GM19467 (cell line): ENCODE measurements at regions not wholly inside any gene's neighbourhood (a gene's known extent, or its start where the extent isn't known, plus 50 kb on each side); places are given as distances from the start of the nearest gene placed in this dataset.
A peak's percentile ranks its signal among the peaks of the same experiment; 100 is the strongest.
"Not testable (repeated sequence)": the region's sequence is repeated elsewhere in the genome, so short reads cannot be mapped to it uniquely, and the experiment has no call there.

Source experiments
- ATAC-seq: cut with Tn5 transposase; IDR thresholded peaks from one replicate; pipeline ENCODE4 v1.9.1; 2021; ENCODE audit warnings: mild to moderate bottlenecking, moderate library complexity; ENCODE audit not compliant: unreplicated experiment

DNA sequence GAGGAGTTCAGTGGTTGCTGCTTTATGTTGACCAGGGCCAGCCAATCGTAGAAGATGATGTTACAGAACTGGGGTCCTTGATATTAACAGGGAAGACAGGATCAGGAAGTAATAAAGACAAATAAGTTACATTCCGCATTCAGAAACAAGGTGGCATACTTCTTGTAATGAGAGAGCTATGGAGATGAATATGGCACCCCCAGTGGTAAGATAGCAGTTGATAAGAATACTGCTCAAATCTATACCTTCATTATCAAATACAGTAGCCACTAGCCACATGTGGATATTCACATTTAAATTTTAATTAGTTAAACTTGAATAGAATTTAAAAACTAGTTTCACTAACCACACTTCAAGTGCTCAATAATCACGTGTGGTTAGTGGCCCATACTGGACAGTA lies 290.4 kb upstream of the RBMS1 start:
- ATAC-seq = no peak

DNA sequence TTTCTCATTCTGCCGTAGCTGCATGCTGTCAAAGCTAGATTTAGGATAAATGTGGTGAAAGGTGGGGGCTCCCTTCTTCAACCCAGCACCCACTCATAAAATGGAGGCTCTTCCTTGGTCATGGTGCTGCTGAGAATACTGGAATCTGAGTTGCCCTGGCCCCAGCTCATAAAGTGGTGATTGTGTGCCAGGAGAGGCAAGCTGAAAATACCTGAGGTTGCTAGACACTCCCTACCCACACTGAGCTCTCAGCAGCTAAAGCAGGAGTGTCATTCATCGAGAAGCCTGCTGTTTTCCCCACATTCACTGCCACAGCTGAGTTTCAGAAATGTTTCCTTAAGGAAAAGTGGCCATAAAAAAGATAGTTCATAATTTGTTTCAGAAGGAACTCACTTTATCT lies 297.1 kb upstream of the RBMS1 start:
- ATAC-seq = no peak

DNA sequence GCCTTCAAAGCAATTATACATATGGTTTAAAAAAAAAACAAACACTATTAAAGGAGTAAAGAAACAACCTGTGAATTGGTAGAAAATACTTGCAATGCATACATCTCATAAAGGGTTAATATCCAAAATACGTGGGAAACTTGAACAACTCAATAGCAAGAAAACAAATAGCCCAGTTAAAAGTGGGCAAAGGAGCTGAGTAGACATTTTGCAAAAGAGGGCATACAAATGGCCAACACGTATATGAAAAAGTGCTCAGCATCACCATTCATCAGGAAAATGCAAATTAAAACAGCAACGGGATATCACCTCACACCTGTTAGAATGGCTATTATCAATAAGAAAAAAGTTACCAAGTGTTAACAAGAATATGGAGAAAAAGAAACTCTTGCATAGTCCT lies 298.3 kb upstream of the RBMS1 start:
- ATAC-seq = no peak

DNA sequence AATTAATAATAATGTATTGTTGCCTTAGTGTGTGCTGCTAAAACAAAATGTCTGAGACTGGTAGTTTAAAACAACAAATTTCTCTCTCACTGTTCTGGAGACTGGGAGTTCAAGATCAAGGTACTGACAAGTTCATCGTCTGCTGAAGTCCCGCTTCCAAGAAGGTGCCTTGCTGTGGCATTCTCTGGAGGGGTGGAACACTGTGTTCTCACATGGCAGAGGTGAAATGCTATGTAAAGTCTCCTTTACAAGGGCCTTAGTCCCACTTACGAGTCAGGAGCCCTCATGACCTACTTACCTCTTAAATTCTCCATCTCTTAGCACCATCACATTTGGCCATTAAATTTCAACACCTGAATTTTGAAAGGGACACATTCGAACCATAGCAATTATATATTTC lies 299.2 kb upstream of the RBMS1 start:
- no peak for ATAC-seq

DNA sequence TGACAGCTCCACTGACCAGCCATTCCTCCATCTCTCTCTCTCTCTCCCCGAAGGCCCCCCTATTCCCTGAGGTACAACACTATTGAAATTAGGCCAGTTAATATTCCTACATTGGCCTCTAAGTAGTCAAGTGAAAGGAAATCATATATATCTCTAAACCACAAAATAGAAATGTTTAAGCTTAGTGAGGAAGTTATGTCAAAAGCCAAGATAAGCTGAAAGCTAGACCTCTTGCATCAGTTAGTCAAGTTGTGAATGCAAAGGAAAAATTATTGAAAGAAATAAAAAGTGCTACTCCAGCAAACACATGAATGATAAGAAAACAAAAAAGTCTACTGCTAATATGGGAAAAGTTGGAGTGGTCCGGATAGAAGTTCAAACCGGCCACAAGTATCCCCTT lies 301.3 kb upstream of the RBMS1 start:
- ATAC-seq = no peak

DNA sequence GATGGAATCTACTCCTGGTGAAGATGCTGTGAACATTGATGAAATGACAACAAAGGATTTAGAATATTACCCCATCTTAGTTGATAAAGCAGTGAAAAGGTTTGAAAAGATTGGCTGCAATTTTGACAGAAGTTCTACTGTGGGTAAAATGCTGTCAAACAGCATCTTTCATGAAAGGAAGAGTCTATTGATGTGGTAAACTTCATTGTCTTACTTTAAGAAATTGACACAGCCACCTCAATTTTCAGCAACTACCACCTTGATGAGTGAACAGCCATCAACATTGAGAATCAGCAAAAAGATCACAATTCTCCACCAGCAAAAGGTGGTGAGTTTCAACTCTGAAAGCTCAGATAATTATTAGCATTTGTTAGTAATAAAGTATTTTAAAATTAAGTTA lies 310.3 kb upstream of the RBMS1 start:
- no peak for ATAC-seq

DNA sequence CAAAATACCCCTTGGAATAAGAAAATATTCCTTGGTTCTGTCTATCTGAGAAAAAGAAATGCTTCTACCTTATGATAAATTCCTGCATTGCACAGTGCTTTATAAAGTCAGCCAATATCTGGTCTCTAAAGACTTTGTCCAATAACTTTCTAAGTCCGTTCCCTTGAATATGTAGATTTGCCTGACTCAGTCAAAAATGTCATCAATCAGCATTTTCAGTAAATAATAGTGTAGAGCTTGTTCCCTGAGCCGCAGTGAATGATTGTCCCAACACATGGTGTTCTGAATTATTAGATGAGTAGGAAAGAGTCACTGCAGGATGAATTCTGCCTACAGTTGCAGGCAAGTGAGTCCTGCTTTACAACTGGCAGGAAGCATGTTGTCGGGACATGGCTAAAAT lies 316.8 kb upstream of the RBMS1 start:
- ATAC-seq = no peak

DNA sequence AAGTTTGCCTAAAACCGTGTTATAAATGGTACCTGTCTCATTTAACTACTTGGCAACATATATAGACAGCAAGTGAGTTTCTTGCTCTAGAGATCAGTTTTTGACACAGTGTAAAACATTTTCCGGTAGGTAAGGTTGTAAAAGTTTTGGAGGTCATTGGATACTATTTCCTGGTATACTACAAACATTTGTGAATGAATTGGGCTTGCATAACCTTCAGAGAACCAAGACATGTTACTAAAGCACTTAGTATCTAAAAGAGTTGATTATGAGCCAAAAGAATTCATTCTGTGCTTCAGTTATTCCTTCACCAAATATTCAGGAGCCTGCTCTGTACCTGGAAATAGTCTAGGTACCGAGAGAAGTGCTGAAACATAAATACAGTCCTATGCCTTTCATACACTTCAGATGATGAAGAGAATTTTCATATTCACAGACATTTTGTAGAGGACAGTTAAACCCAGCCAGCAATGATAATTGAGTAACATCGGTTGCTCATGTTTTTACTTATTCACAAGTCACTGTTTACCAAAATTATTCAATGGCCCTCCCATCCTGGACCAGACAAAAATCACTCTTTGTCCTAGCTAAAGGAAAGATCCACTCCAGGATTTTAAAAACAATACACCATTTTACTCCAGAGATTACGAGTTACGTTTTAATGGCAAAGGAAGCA lies 319.4 kb upstream of the RBMS1 start:
- ATAC-seq = no peak

DNA sequence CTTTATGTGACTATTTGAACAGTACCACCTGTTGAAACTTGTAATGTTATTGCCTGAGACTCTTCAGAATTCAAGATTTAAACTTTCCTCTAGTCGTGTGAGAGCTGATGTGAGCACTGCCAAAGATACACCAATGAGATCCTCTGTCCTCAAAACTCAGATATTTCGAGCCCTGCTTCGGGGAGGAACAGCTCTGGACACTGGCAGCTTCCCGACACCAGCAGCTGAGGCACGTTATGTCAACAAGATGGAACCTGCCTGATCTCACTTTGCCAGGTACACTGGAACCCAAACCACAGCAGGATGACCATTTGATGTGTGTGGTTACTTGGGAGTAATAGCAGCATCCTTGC lies 319.9 kb upstream of the RBMS1 start:
- no peak for ATAC-seq

DNA sequence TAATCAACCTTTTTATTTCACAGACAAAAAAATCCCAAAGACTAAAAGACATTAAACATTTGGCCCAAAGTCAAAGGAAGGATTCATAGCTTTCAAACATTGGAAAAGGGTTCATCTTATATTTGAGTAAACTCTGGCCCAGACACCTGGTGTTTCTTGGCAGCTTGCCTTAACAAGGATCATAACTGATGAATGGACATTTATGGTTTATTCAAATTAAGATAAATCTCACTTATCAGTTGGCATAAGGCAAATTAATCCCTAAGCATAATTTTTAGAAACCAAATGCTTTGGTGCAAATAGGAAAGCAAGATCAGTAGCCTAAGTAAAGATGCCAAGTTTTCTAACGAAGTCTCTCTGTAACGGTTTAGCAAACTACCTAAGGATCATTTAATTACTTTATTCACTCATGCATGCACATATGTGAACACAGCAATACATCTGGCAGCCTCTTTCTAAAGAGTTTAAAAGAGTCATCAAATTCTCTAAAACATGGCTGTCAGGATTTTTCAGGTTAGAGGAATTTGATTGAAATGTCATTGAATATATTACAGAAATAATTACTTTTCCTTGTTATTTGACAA lies 323.4 kb upstream of the RBMS1 start:
- no peak for ATAC-seq

DNA sequence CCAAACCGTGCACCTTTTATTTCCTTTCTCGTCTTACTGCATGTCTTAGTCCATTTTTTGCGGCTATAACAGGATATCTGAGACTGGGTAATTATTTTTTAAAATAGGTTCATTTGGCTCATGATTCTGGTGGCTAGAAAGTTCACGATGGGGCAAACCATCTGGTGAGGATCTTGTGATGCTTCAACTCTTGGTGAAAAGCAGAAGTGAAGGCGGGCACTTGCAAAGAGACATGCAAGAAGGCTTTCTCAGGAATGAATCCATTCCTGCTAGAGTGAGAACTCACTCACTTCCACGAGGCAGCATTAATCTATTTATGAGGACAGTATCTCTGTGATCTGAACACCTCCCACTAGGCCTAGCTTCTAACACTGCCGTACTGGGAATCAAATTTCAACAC lies 327.1 kb upstream of the RBMS1 start:
- no peak for ATAC-seq

DNA sequence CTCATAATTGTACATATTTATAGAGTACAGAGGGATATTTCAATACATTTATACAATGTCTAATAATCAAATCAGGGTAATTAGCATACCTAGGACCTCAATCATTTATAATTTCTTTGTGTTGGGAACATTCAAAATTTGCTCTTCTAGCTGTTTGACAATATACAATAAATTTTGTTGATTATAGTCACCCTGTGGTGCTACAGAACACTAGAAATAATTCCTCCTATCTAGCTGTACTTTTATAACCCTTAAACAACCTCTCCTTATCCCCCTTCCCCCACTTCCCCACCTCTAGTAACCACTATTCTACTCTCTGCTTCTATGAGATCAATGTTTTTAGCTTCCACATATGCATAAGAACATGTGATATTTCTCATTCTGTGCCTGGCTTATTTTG lies 328.4 kb upstream of the RBMS1 start:
- no peak for ATAC-seq

DNA sequence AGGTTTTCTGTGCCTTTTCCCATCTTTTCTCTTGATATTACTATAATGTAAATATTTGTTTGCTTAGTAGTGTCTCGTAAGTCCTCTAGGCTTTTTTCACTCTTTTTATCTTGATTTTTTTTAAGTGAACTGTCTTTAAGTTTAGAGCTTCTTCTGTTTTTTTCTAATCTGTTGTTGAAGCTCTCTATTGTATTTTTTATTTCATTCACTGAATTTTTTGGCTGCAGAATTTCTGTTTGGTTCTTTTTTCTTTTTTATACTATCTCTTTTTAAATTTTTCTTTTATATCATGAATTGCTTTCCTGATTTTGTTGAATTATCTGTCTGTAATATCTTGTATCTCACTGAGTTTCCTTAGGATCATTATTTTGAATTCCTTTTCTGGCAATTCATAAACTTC lies 331.8 kb upstream of the RBMS1 start:
- no peak for ATAC-seq

DNA sequence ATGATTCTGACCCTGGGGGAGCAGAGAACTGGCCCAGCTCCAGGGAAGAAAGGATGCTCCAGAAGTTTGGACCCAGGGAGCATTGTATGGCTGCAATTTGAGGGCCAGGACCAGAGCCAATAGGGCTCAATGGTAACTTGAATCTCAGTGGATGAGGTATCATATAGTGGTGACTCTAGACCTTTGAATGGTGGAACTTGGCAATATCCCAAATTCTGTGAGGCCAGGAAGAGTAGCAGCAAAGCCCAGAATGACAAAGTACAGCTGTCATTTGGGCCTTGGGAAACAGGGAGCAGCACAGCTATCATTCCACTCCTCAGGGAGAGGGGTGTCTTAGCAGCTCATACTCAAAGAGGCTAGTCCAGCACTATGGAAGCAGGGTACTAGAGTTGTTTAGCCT lies 332.9 kb upstream of the RBMS1 start:
- no peak for ATAC-seq

DNA sequence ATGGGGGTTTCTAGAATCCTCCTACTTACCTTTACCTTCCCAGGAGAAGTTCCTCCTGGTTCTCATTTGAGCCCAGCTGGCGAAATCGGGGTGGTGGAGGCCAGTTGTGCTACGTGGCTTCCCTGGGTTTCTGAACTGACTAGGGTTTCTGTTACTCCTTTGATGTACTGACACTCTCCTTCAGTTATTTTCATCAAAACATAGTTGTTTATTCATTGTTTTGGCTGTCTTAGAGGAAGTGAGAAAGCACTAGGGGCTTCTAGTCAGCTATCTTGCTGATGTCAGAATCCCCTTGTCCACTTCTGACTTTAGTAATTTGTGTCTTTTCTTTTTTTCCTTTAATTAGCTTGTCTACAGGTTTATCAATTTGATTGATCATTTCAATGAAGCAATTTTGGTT lies 332.2 kb upstream of the TANK start:
- no peak for ATAC-seq

DNA sequence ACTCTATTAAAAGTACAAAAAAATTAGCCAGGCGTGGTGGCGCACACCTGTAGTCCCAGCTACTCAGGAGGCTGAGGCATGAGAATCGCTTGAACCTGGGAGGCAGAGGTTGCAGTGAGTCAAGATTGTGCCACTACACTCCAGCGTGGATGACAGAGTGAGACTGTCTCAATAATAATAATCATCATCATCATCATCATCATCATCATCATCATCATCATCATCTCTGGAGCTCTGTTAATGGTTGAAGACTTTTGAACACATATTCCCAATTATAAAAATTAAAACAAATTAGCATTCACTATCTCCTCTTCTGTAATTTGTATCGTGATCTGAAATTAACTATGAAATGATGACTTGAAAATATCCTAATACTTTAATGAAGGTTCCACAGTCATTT lies 327.8 kb upstream of the TANK start:
- ATAC-seq = not testable (repeated sequence)

DNA sequence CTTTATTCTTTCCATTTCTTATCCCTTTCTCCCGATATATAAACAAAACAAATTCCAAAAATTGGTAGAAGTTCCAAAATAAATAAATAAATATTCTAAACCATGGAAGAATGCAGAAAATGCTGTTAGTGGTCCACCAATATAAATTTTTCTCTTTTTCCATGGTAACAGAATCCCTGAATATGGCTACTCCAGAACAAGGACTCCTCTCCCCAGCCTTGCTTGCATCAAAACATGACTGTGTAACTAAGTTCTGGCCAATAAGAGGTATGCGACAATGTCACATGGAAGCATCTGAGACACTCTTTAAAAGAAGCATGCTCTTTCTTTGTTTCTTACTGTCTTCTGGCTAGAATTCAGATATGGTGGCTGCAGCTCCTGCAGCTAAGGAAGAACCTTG lies 325.1 kb upstream of the TANK start:
- no peak for ATAC-seq

DNA sequence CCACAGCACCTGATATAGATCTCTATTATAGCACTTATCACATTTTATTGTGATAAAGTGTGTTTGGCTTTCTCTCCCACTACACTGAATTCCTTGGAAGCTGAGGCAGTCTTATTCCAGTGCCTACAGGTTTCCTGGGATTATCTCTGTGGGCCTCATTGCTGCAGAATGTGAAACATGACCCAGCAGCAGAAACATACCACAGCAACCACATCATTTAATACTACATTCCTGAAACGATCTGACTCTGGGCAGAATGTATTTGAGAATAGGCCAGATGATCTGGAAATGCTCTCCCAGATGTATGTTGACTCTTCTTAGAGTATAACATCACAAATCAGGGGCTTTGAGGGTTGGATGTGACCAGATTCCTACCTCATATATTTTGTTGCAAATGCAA lies 323.5 kb upstream of the TANK start:
- no peak for ATAC-seq

DNA sequence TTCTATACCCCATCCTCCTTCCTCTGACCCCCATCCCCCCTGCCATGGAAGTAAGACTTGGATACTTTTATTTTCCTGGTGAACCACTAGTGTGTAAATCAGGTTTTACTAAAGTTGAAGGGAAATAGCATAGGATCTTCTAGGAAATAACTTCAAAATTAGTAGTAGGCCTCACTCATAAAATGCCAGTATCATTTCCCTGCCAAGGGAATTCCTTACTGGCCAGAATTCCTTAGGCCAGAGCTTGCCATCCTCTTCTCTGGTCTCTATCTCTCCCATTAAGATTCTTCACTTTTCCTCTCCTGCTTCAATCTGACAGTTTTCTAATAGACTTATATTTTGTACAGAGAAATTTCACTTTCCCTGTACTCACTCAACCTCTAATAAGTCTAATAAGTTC lies 322.8 kb upstream of the TANK start:
- no peak for ATAC-seq

DNA sequence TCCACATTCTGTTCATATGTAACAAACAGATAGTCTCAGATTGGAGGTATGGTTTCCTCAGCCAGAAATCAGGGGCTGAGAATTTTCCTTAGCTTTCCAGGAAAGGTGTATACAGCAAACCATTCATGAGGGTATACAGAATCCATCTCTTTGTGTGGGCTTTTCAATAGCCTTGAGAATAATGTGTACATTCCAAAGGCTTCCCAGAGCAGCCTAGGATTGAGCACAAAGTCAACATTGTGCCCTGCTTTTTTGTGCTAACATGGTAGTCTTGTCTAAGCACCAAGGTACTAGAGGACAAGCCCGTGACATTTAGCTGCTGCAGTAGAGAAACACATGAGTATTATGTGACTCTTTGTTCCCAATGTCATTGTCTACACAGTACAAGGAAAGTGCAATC lies 322.1 kb upstream of the TANK start:
- ATAC-seq = no peak

DNA sequence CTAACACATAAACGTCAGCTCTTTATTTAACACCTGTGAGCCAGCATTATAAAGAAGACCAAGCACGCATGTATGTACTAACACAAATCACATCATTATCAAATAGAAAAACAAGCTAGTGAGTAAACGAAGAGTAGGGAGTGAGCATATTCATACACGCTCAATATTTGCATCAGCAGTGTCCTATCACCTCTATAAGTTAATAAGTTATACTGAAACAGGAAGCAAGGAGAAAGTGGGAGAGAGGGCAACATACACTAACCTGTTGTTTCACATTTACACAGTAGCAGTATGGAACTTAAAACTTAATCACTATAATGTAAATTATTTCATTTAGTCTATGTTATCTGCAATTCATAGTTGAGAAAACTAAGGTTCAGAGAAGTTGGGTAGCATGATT lies 321.5 kb upstream of the TANK start:
- peak; percentile 59 for ATAC-seq

DNA sequence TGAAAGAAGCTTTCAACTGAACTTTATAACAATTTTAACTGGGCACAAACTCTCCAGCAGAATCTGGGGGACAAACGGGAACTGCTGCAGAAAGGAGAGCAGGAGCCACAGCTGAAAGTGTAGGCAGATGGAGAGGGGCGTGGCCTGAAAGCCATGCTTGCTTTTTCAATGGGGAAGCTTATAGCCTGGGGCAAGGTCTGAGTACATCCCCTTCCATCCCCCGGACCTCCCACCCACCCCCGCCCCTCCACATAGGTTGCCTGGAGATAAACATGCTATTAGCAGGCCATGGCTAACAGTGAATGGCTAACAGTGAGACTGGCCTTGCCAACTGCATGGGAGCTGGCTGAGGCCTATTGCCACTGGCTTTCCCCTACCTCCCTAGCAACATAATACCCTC lies 317.9 kb upstream of the TANK start:
- no peak for ATAC-seq

DNA sequence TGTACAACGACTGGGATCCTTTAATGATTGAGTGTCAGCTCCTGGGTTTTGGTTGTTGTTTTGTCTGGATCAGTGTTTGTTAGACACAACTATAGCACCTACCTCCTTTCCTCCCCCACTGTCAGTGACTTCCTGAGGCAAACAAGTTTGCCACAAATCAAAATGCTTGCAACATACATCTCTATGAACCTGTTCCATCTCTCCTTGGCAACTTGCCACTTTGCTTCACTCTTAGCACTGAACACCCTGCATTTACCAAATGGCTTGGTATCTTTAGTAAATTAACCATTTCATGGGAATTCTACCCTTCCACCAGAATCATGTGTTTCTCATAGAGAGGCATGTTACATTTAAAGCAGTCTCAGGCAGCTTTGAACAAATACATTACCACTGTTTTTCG lies 301.1 kb upstream of the TANK start:
- no peak for ATAC-seq
